ENCODE measurements at regions not wholly inside any gene's neighbourhood (a gene's known extent, or its start where the extent isn't known, plus 50 kb on each side); places are given as distances from the start of the nearest gene placed in this dataset.

- no peak for TF ChIP-seq ZNF462 (CRISPR knock-in tag; IDR thresholded peaks at IDR 0.05)
Observed at GRCh38 chr4:121514443-121514842, 133.6 kb upstream of the QRFPR start (continued).

GRCh38 chr4:121510341-121510874 is 129.6 kb upstream of the QRFPR start:
- H2AFZ ChIP-seq: 0 out of 2 replicates have a peak overlapping the region, but pooled peaks have one; percentile 25
- TF ChIP-seq ZNF114 (CRISPR knock-in tag; IDR thresholded peaks at IDR 0.05) (no peak), JUNB (IDR thresholded peaks at IDR 0.05; ENCODE audit: unreplicated experiment) (no peak), NANOG (IDR thresholded peaks at IDR 0.05; ENCODE audit: borderline replicate concordance) (no peak), ZNF462 (CRISPR knock-in tag; IDR thresholded peaks at IDR 0.05) (no peak), STAT1 (IDR thresholded peaks at IDR 0.05; ENCODE audit: unreplicated experiment) (no peak), POLR2AphosphoS5 (IDR thresholded peaks at IDR 0.05; ENCODE audit: low read depth) (no peak), ETS1 (IDR thresholded peaks at IDR 0.05) (no peak), EZH2phosphoT487 (IDR thresholded peaks at IDR 0.05; ENCODE audit: unreplicated experiment) (no peak), ZNF331 (CRISPR knock-in tag; IDR thresholded peaks at IDR 0.05; ENCODE audit: low read depth) (no peak)

More at GRCh38 chr4:121510341-121510874, 129.6 kb upstream of the QRFPR start:
- no peak for DNase-seq (ENCODE audit: low spot score)
- Histone ChIP-seq H3K36me3 (ENCODE audit: insufficient read depth) (no peaks in the 10 kb centered on the region), H3K27ac (ENCODE audit: low read depth) (no peak overlapping the region), H3K4me2 (no peak overlapping the region), H3K9me2 (ENCODE audit: insufficient read depth) (peaks cover 4% of the 10 kb centered on the region; the same call in 1 of the 2 replicates), H3K4me1 (ENCODE audit: insufficient read depth) (no peaks in the 10 kb centered on the region), H3K4me3 (no peak overlapping the region), H4K20me1 (replicated peaks; ENCODE audit: insufficient read depth) (no peaks in the 10 kb centered on the region), H3F3A (replicated peaks; ENCODE audit: low read depth) (no peaks in the 10 kb centered on the region), H3K27me3 (ENCODE audit: insufficient read depth) (no peaks in the 10 kb centered on the region), H3K79me2 (replicated peaks; ENCODE audit: insufficient read depth) (no peaks in the 10 kb centered on the region)
- Mint-ChIP-seq H3K27ac (no peak overlapping the region), H3K4me1 (peaks cover 13% of the 10 kb centered on the region), H3K4me3 (no peak overlapping the region), H3K27me3 (ENCODE audit: insufficient read depth, low read depth, poor library complexity) (no peaks in the 10 kb centered on the region), H3K36me3 (ENCODE audit: low read depth) (no peaks in the 10 kb centered on the region; the same call in 2 of the 3 replicates), H3K9me3 (no peaks in the 10 kb centered on the region)
- peak; percentile 70 for ATAC-seq

All from GM23338 (cell line).